G401.6 (cell line): ENCODE measurements at regions not wholly inside any gene's neighbourhood (a gene's known extent, or its start where the extent isn't known, plus 50 kb on each side); places are given as distances from the start of the nearest gene placed in this dataset.

ENCODE experiments used
- FAIRE-seq: peaks from 2 replicates; lab custom pipeline; 2012; peaks lifted over from hg19 to GRCh38; lab: Jason Lieb, UNC

- FAIRE-seq = no peak
Measured at GRCh38 chr6:28737750-28738395, 185.9 kb downstream of the TRIM27 start.

- no peak for FAIRE-seq
Measured at GRCh38 chr6:28738396-28738765, 185.4 kb downstream of the TRIM27 start.

GRCh38 chr6:28741363-28741762, 182.4 kb downstream of the TRIM27 start:
- no peak for FAIRE-seq

GRCh38 chr6:28742668-28743270, 181.0 kb downstream of the TRIM27 start:
- peak; percentile 98 for FAIRE-seq

GRCh38 chr6:28743271-28743789, 180.5 kb downstream of the TRIM27 start:
- no peak for FAIRE-seq

GRCh38 chr6:28747083-28747630, 176.6 kb downstream of the TRIM27 start:
- FAIRE-seq = no peak

- peak; percentile 99 for FAIRE-seq
Measured at GRCh38 chr6:28747631-28748157, 176.1 kb downstream of the TRIM27 start.

- FAIRE-seq = no peak
Measured at GRCh38 chr6:28748192-28748591, 175.6 kb downstream of the TRIM27 start.

- FAIRE-seq = no peak
Measured at GRCh38 chr6:28750926-28751458, 172.8 kb downstream of the TRIM27 start.

GRCh38 chr6:28751514-28751913, 172.3 kb downstream of the TRIM27 start:
- FAIRE-seq = no peak

GRCh38 chr6:28751963-28752350, 171.8 kb downstream of the TRIM27 start:
- FAIRE-seq = peak; percentile 98

- FAIRE-seq = peak; percentile 85
Measured at GRCh38 chr6:28757429-28758045, 166.2 kb downstream of the TRIM27 start.

- peak; percentile 94 for FAIRE-seq
Measured at GRCh38 chr6:28758046-28758817, 165.6 kb downstream of the TRIM27 start.

- no peak for FAIRE-seq
Measured at GRCh38 chr6:28758818-28759235, 165.0 kb downstream of the TRIM27 start.

- peak; percentile 84 for FAIRE-seq
Measured at GRCh38 chr6:28764014-28764723, 159.6 kb downstream of the TRIM27 start.

- FAIRE-seq = no peak
Measured at GRCh38 chr6:28764761-28765282, 159.0 kb downstream of the TRIM27 start.

GRCh38 chr6:28765978-28766351, 157.8 kb downstream of the TRIM27 start:
- FAIRE-seq = no peak

GRCh38 chr6:28766426-28766825, 157.4 kb downstream of the TRIM27 start:
- FAIRE-seq = no peak

GRCh38 chr6:28767133-28767532, 156.7 kb downstream of the TRIM27 start:
- no peak for FAIRE-seq

GRCh38 chr6:28767691-28768090, 156.1 kb downstream of the TRIM27 start:
- no peak for FAIRE-seq
